A549 (cell line): ENCODE measurements at regions not wholly inside any gene's neighbourhood (a gene's known extent, or its start where the extent isn't known, plus 50 kb on each side); places are given as distances from the start of the nearest gene placed in this dataset.

ENCODE experiments used
- EP300 ChIP-seq, 2 experiments: fragments of >200 bp; sonication (Bioruptor Twin); formaldehyde crosslinking; IDR thresholded peaks; 2 replicates in 1 of 2; 3 replicates in 1 of 2; pipeline ENCODE4 v1.6.1; 2016 to 2017
- TF ChIP-seq, protein P1 (sequence below): IDR thresholded peaks from 2 replicates; pipeline ENCODE4 v1.6.1; 2012; ENCODE audit warnings: low read depth, borderline replicate concordance
- TF ChIP-seq, protein P2 (sequence below): fragments of >200 bp; sonication (Bioruptor Twin); formaldehyde crosslinking; IDR thresholded peaks from 3 replicates; pipeline ENCODE4 v1.5.1; 2016

DNA sequence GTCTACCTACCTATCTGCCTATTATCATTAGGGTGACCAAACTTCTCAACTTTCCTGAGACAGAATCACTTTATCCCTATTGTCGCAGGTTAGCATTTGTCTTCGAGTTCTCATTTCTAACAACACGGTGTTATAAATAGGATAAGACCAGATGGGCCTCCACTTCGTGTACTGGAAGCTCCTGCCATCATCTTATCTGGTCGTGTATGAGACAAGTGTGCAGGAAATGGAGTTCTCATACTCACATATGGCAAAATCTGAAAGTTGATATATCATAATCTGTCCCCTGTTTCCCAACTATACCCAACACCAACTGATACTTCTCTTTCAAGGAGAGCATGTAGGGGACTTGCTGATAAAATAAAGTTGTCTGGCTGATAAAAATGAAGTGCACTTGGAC, 287.4 kb upstream of the FOXK1 start:
- TF ChIP-seq, protein P1, sequence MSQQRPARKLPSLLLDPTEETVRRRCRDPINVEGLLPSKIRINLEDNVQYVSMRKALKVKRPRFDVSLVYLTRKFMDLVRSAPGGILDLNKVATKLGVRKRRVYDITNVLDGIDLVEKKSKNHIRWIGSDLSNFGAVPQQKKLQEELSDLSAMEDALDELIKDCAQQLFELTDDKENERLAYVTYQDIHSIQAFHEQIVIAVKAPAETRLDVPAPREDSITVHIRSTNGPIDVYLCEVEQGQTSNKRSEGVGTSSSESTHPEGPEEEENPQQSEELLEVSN = no peak
- TF ChIP-seq EP300 (IDR thresholded peaks at IDR 0.05) = no peak
- TF ChIP-seq, protein P2, sequence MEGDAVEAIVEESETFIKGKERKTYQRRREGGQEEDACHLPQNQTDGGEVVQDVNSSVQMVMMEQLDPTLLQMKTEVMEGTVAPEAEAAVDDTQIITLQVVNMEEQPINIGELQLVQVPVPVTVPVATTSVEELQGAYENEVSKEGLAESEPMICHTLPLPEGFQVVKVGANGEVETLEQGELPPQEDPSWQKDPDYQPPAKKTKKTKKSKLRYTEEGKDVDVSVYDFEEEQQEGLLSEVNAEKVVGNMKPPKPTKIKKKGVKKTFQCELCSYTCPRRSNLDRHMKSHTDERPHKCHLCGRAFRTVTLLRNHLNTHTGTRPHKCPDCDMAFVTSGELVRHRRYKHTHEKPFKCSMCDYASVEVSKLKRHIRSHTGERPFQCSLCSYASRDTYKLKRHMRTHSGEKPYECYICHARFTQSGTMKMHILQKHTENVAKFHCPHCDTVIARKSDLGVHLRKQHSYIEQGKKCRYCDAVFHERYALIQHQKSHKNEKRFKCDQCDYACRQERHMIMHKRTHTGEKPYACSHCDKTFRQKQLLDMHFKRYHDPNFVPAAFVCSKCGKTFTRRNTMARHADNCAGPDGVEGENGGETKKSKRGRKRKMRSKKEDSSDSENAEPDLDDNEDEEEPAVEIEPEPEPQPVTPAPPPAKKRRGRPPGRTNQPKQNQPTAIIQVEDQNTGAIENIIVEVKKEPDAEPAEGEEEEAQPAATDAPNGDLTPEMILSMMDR = no peak
